BJ (cell line): ENCODE measurements at regions not wholly inside any gene's neighbourhood (a gene's known extent, or its start where the extent isn't known, plus 50 kb on each side); places are given as distances from the start of the nearest gene placed in this dataset.

Source experiments
- CTCF ChIA-PET: fragments of 350-600 bp; formaldehyde crosslinking; extraction: SDS; loops from one replicate; lab custom pipeline; 2021; ENCODE audit warnings: antibody characterized with exemption, inconsistent platforms; lab: Yijun Ruan, JAX
- POLR2A ChIA-PET: fragments of 300-600 bp; sonication (Branson Sonifier 250); formaldehyde crosslinking; extraction: SDS; loops from one replicate; lab custom pipeline; 2021; ENCODE audit warnings: antibody characterized with exemption; lab: Charles Lee
- DNase-seq: peaks from one replicate; pipeline ENCODE4 v3.0.0-alpha.2; 2011; ENCODE audit warnings: low read depth
- H3K27me3 ChIP-seq: 2 replicates; pipeline ENCODE4 v1.6.0; 2011; ENCODE audit warnings: low read length; ENCODE audit not compliant: control insufficient read depth, insufficient read depth
- H3K36me3 ChIP-seq: 2 replicates; pipeline ENCODE4 v1.5.1; 2011; ENCODE audit warnings: low read length; ENCODE audit not compliant: control insufficient read depth, insufficient read depth
- H3K4me3 ChIP-seq: 2 replicates; pipeline ENCODE4 v1.5.1; 2011; ENCODE audit warnings: low read depth, mild to moderate bottlenecking, control low read depth, low read length
- TF ChIP-seq, protein P1 (sequence below): IDR thresholded peaks from 2 replicates; pipeline ENCODE4 v1.5.1; 2011; ENCODE audit warnings: low read depth, mild to moderate bottlenecking, control low read depth, inconsistent platforms, low read length, moderate library complexity; ENCODE audit not compliant: insufficient read depth

DNA sequence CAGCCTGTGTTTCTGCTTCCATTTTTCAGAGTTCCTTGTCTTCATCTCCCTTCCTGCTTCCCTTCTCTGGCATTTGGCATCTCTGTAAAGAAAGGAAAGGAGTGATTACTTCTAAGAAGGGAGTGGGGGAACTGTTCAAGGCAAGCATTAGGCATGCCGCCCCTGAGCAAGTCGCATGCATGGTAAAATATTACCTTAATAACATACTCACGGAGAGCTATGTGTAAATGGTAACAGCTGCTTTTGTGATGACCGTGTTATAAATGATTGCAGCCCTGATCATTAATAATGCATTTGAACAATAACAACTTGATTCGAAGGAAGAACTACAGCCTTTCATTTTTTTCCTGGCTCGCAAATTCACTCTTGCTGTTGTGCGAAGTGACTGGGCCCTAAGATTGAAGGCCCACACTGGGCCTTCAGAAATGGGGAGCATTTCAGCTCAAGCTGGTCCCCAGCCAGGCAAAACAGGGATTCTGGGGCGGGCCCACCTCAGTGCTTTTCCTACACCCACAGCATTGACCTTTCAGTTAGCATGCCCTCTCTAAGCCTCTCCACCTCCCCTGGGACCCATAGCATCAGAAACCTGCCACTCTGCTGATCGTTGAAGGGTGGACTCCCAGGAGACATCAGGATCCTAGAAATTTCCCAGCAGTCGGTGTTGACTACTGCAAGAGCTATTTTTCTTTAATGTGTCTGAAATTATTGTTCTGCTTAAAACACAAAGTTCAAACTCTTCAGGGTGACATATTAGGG, 263.0 kb upstream of the CADM1 start:
- POLR2A ChIA-PET = no interaction called here
- no peak for DNase-seq
- CTCF ChIA-PET = no interaction called here
- Histone ChIP-seq H3K27me3 (no peaks in the 10 kb centered on the region), H3K36me3 (no peaks in the 10 kb centered on the region), H3K4me3 (no peak overlapping the region)
- TF ChIP-seq, protein P1, sequence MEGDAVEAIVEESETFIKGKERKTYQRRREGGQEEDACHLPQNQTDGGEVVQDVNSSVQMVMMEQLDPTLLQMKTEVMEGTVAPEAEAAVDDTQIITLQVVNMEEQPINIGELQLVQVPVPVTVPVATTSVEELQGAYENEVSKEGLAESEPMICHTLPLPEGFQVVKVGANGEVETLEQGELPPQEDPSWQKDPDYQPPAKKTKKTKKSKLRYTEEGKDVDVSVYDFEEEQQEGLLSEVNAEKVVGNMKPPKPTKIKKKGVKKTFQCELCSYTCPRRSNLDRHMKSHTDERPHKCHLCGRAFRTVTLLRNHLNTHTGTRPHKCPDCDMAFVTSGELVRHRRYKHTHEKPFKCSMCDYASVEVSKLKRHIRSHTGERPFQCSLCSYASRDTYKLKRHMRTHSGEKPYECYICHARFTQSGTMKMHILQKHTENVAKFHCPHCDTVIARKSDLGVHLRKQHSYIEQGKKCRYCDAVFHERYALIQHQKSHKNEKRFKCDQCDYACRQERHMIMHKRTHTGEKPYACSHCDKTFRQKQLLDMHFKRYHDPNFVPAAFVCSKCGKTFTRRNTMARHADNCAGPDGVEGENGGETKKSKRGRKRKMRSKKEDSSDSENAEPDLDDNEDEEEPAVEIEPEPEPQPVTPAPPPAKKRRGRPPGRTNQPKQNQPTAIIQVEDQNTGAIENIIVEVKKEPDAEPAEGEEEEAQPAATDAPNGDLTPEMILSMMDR = no peak

DNA sequence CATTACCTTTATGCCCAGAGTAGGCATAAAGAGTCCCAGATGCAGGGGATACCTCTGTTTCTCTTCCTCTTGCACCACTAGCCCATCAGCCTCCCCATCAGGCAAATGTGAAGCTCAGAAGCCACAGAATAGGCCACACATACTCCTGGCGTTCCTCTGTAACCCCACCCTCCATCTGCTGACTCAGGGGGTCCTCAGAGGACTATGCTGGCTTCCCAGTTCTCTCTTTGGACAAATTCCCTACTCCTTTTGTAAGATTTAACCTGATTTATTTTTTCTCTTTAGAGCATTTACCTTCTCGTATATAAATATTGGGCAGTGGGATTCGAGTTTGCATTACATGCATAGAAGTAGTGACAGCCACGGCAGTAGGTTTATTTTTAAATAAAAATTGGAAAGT, 262.3 kb upstream of the CADM1 start:
- Histone ChIP-seq H3K36me3 (no peaks in the 10 kb centered on the region), H3K4me3 (no peak overlapping the region), H3K27me3 (no peaks in the 10 kb centered on the region)
- CTCF ChIA-PET = no interaction called here
- TF ChIP-seq, protein P1 = no peak
- DNase-seq = no peak
- POLR2A ChIA-PET = no interaction called here

- DNase-seq = peak; percentile 46
- TF ChIP-seq, protein P1 = no peak
- H3K4me3 ChIP-seq = no peak overlapping the region
- ChIA-PET POLR2A (no interaction called here), CTCF (no interaction called here)
- H3K36me3 ChIP-seq = no peaks in the 10 kb centered on the region
- no peaks in the 10 kb centered on the region; the same call in 1 of the 2 replicates for H3K27me3 ChIP-seq
Observed at GRCh38 chr11:115765803-115766239, 261.6 kb upstream of the CADM1 start.

- no peak for DNase-seq
- peaks cover 1% of the 10 kb centered on the region for H3K27me3 ChIP-seq
- POLR2A ChIA-PET = no interaction called here
Observed at GRCh38 chr11:115764176-115764575, 260.0 kb upstream of the CADM1 start.

DNA sequence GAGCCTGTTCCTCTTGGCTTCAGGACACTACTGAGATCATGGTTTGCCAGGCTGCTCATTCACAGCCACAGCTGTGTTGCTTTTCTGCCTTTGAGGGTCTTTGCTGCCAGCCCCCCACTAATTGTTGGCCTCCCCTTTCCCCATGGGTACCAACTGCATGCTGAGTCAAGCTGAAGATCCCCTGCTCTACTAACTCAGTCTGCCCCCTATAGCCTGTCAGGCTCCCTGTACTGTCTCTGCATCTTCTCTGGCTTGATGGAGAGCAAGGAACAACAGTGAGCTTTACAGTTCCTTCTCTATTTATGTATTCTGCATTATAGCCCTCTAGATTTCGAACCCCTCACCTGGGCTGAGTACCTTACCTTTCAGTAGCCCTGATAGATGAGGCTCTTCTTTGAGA, 257.6 kb upstream of the CADM1 start:
- ChIA-PET CTCF (no interaction called here), POLR2A (no interaction called here)
- Histone ChIP-seq H3K36me3 (no peaks in the 10 kb centered on the region), H3K4me3 (no peak overlapping the region), H3K27me3 (peaks cover 5% of the 10 kb centered on the region)
- TF ChIP-seq, protein P1 = 0 out of 2 replicates have a peak, but pooled peaks have one; percentile 4
- no peak for DNase-seq

More at GRCh38 chr11:115764176-115764575, 260.0 kb upstream of the CADM1 start:
- TF ChIP-seq, protein P1 = no peak
- CTCF ChIA-PET = no interaction called here
- Histone ChIP-seq H3K36me3 (no peaks in the 10 kb centered on the region), H3K4me3 (no peak overlapping the region)
